GM19238 (cell line): ENCODE measurements at regions not wholly inside any gene's neighbourhood (a gene's known extent, or its start where the extent isn't known, plus 50 kb on each side); places are given as distances from the start of the nearest gene placed in this dataset.

Experiments used
- DNase-seq: peaks from one replicate; pipeline ENCODE4 v3.0.0; 2011; ENCODE audit warnings: low spot score; ENCODE audit not compliant: insufficient read length

GRCh38 chr5:135235551-135236227 is 163.3 kb downstream of the MACROH2A1 start:
- DNase-seq: no peak

- DNase-seq: no peak
Observed at GRCh38 chr5:135234666-135235401, 164.2 kb downstream of the MACROH2A1 start.

GRCh38 chr5:135234242-135234641 is 164.8 kb downstream of the MACROH2A1 start:
- DNase-seq: no peak

- DNase-seq: no peak
Observed at GRCh38 chr5:135233477-135233876, 165.6 kb downstream of the MACROH2A1 start.

- no peak for DNase-seq
Observed at GRCh38 chr5:135232958-135233357, 166.1 kb downstream of the MACROH2A1 start.

- no peak for DNase-seq
Observed at GRCh38 chr5:135231289-135231688, 167.7 kb downstream of the MACROH2A1 start.

GRCh38 chr5:135230251-135230925 is 168.6 kb downstream of the MACROH2A1 start:
- no peak for DNase-seq

- DNase-seq: no peak
Observed at GRCh38 chr5:135229679-135230132, 169.3 kb downstream of the MACROH2A1 start.

- DNase-seq: no peak
Observed at GRCh38 chr5:135229122-135229521, 169.9 kb downstream of the MACROH2A1 start.

- no peak for DNase-seq
Observed at GRCh38 chr5:135228222-135228621, 170.8 kb downstream of the MACROH2A1 start.

- no peak for DNase-seq
Observed at GRCh38 chr5:135227064-135228022, 171.7 kb downstream of the MACROH2A1 start.

GRCh38 chr5:135225856-135226560 is 173.0 kb downstream of the MACROH2A1 start:
- no peak for DNase-seq

- no peak for DNase-seq
Observed at GRCh38 chr5:135223891-135224625, 175.0 kb downstream of the MACROH2A1 start.

GRCh38 chr5:135223404-135223803 is 175.6 kb downstream of the MACROH2A1 start:
- no peak for DNase-seq

GRCh38 chr5:135222771-135223170 is 176.3 kb downstream of the MACROH2A1 start:
- no peak for DNase-seq

- DNase-seq: no peak
Observed at GRCh38 chr5:135222171-135222681, 176.8 kb downstream of the MACROH2A1 start.

GRCh38 chr5:135221696-135222095 is 177.3 kb downstream of the MACROH2A1 start:
- no peak for DNase-seq

GRCh38 chr5:135221187-135221473 is 177.9 kb downstream of the MACROH2A1 start:
- DNase-seq: no peak

- DNase-seq: no peak
Observed at GRCh38 chr5:135220394-135221186, 178.4 kb downstream of the MACROH2A1 start.
